ENCODE measurements at regions not wholly inside any gene's neighbourhood (a gene's known extent, or its start where the extent isn't known, plus 50 kb on each side); places are given as distances from the start of the nearest gene placed in this dataset.

GRCh38 chr1:177592624-177593023, 377.2 kb downstream of the SEC16B start:
- Histone ChIP-seq H2AFZ (ENCODE audit: low read length) (no peak overlapping the region), H4K20me1 (ENCODE audit: insufficient read depth, low read length) (no peaks in the 10 kb centered on the region), H3K4me1 (ENCODE audit: insufficient read depth, low read length) (no peaks in the 10 kb centered on the region), H3K9ac (ENCODE audit: insufficient read depth, low read depth, low read length) (no peak overlapping the region), H3K79me2 (ENCODE audit: insufficient read depth, low read length) (no peaks in the 10 kb centered on the region), H3K4me3 (replicated peaks in 1 of 3; ENCODE audit: insufficient read depth in 1 of 3, low read depth in 2 of 3, low read length in 3 of 3) (no peak overlapping the region), H3K27me3 (ENCODE audit: control insufficient read depth in 1 of 2, insufficient read depth in 2 of 2, low read length in 2 of 2) (no peaks in the 10 kb centered on the region), H3K9me3 (ENCODE audit: low read length) (no peaks in the 10 kb centered on the region), H3K36me3 (replicated peaks in 1 of 2; ENCODE audit: control insufficient read depth in 1 of 2, insufficient read depth in 2 of 2, low read length in 2 of 2) (no peaks in the 10 kb centered on the region), H3K4me2 (ENCODE audit: low read depth, low read length) (no peak overlapping the region), H3K27ac (ENCODE audit: extremely low read length, insufficient read depth, low read length) (no peak overlapping the region)
- no peak for ATAC-seq
- intact Hi-C loops (cut with micrococcal nuclease; ENCODE audit: unreplicated experiment) (no loop called here), in situ Hi-C loops (cut with HindIII; ENCODE audit: extremely low pct_ligation_motif_present, low pct_unique_long_range_greater_than_20kb) (no loop called here)
- no peak for TF ChIP-seq ZNF512B (CRISPR knock-in tag; IDR thresholded peaks at IDR 0.05; ENCODE audit: borderline replicate concordance)
- no peak for TF ChIP-seq LBX2 (CRISPR knock-in tag; IDR thresholded peaks at IDR 0.05; ENCODE audit: borderline replicate concordance)
- TF ChIP-seq HCFC1 (IDR thresholded peaks at IDR 0.05; ENCODE audit: low read depth, low read length) = no peak
- TF ChIP-seq HMG20B (CRISPR knock-in tag; conservative IDR thresholded peaks at IDR 0.05) = no peak
- no peak for TF ChIP-seq LCORL (IDR thresholded peaks at IDR 0.05)
- TF ChIP-seq LCORL (CRISPR knock-in tag; IDR thresholded peaks at IDR 0.05) = no peak
- TF ChIP-seq JDP2 (CRISPR knock-in tag; IDR thresholded peaks at IDR 0.05; ENCODE audit: borderline replicate concordance) = no peak
- no peak for TF ChIP-seq E2F5 (CRISPR knock-in tag; conservative IDR thresholded peaks at IDR 0.05)
- no peak for TF ChIP-seq ZNF839 (CRISPR knock-in tag; IDR thresholded peaks at IDR 0.05; ENCODE audit: borderline replicate concordance)
- no peak for TF ChIP-seq IRF2 (CRISPR knock-in tag; IDR thresholded peaks at IDR 0.05)
- TF ChIP-seq THRA (CRISPR knock-in tag; IDR thresholded peaks at IDR 0.05; ENCODE audit: borderline replicate concordance) = no peak
- 32% methylated on average over 4 of the region's 4 CpGs for WGBS (ENCODE audit: low lambda C conversion rate)
- CTCF ChIA-PET (ENCODE audit: low intra/inter-chr PET ratio, low total read pairs) = no interaction called here
- no peak for DNase-seq (ENCODE audit: low spot score)
- FAIRE-seq = no peak
- BruUV-seq (replicated peaks) = no TSS peak
- POLR2A ChIA-PET = no interaction called here

Measured in HepG2 (cell line).